Chondrocyte (in vitro differentiated cells): ENCODE measurements at regions not wholly inside any gene's neighbourhood (a gene's known extent, or its start where the extent isn't known, plus 50 kb on each side); places are given as distances from the start of the nearest gene placed in this dataset.

ENCODE experiments used
- DNase-seq: peaks from one replicate; pipeline ENCODE4 v3.0.0; 2021; ENCODE audit warnings: mixed read lengths, low spot score
- H3K27ac Mint-ChIP-seq: one replicate; pipeline ENCODE4 v1.8.0; 2021; ENCODE audit warnings: mild to moderate bottlenecking, moderate library complexity, mixed read lengths; ENCODE audit not compliant: unreplicated experiment
- H3K27me3 Mint-ChIP-seq: 2 replicates; pipeline ENCODE4 v1.8.0; 2021; ENCODE audit warnings: low read depth, mixed read lengths
- H3K36me3 Mint-ChIP-seq: 2 replicates; pipeline ENCODE4 v1.8.0; 2021; ENCODE audit warnings: low read depth, mixed read lengths
- H3K4me1 Mint-ChIP-seq: 2 replicates; pipeline ENCODE4 v1.8.0; 2021; ENCODE audit warnings: low read depth, mild to moderate bottlenecking, mixed read lengths
- H3K4me3 Mint-ChIP-seq: one replicate; pipeline ENCODE4 v1.8.0; 2021; ENCODE audit warnings: mild to moderate bottlenecking, moderate library complexity, mixed read lengths; ENCODE audit not compliant: unreplicated experiment
- H3K9me3 Mint-ChIP-seq: 2 replicates; pipeline ENCODE4 v1.8.0; 2021; ENCODE audit warnings: low read depth, mixed read lengths
- TF ChIP-seq, protein P1 (sequence below): fragments of 200-600 bp; sonication (generic); IDR thresholded peaks from 2 replicates; pipeline ENCODE4 v1.5.0; 2021; ENCODE audit warnings: antibody characterized with exemption, mild to moderate bottlenecking, moderate library complexity

DNA sequence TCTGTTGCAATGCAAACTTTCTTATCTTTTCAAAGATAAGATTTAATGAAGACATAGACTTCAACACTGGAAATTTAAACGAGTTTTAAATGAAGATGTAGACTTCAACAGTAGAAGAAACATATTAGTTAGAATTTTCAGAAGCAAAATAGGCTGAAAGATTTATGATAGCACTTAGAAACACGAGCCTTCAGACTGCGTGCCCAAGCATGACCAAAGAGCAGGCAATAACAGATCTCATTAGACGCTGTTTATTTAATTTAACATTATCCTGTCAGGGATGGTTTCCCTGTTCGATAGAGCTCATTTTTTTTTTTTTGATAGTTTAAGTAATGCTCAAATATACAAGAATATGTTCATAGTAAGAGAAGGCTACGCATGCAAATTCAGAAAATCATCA, 604.7 kb upstream of the SOX9 start:
- Mint-ChIP-seq H3K9me3 (peaks cover 7% of the 10 kb centered on the region), H3K27me3 (no peaks in the 10 kb centered on the region), H3K27ac (no peak overlapping the region), H3K4me1 (peaks cover 20% of the 10 kb centered on the region), H3K4me3 (no peak overlapping the region), H3K36me3 (no peaks in the 10 kb centered on the region)
- no peak for DNase-seq
- TF ChIP-seq, protein P1, sequence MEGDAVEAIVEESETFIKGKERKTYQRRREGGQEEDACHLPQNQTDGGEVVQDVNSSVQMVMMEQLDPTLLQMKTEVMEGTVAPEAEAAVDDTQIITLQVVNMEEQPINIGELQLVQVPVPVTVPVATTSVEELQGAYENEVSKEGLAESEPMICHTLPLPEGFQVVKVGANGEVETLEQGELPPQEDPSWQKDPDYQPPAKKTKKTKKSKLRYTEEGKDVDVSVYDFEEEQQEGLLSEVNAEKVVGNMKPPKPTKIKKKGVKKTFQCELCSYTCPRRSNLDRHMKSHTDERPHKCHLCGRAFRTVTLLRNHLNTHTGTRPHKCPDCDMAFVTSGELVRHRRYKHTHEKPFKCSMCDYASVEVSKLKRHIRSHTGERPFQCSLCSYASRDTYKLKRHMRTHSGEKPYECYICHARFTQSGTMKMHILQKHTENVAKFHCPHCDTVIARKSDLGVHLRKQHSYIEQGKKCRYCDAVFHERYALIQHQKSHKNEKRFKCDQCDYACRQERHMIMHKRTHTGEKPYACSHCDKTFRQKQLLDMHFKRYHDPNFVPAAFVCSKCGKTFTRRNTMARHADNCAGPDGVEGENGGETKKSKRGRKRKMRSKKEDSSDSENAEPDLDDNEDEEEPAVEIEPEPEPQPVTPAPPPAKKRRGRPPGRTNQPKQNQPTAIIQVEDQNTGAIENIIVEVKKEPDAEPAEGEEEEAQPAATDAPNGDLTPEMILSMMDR: no peak

DNA sequence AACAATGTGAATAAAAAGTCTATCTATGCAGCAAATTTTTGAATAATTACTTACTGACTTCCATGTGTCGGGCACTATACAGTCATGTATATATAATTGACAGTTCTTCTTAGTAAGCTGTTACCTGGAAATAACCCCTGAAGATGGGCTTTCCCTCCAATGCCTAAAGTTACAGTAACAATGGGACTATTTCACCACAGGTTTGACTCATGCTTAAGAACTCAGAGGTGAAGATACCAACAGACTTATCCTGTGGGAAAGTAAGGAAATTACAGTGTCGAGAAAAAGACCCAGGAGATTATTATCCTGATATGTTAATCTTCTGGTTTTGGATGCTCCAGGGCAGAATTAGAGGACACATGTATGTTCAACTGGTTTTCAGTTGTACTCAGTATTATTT, 601.5 kb upstream of the SOX9 start:
- Mint-ChIP-seq H3K27me3 (no peaks in the 10 kb centered on the region), H3K36me3 (no peaks in the 10 kb centered on the region), H3K27ac (no peak overlapping the region), H3K9me3 (peaks cover 9% of the 10 kb centered on the region), H3K4me3 (no peak overlapping the region), H3K4me1 (no peaks in the 10 kb centered on the region)
- TF ChIP-seq, protein P1: no peak
- no peak for DNase-seq

DNA sequence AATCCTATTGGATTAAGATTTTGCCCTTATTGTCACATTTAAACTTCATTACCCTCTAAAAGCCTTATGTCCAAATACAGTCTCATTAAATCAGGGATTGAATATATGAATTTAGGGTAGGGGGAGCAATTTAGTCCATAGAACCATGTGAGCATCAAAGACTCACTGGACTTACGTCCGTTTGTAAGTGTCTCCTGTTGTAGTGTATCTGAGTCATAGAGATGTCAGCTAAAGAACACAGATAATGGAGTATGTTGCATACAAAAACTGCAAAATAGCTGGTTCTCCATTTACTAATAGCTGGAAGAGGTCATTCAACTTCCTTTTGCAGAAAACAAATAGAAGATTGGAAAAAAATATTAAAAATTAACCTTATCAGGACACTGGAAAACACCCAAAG, 599.1 kb upstream of the SOX9 start:
- Mint-ChIP-seq H3K27me3 (no peaks in the 10 kb centered on the region), H3K27ac (no peak overlapping the region), H3K9me3 (peaks cover 13% of the 10 kb centered on the region), H3K4me3 (no peak overlapping the region), H3K36me3 (no peaks in the 10 kb centered on the region), H3K4me1 (no peaks in the 10 kb centered on the region)
- TF ChIP-seq, protein P1: no peak
- no peak for DNase-seq

DNA sequence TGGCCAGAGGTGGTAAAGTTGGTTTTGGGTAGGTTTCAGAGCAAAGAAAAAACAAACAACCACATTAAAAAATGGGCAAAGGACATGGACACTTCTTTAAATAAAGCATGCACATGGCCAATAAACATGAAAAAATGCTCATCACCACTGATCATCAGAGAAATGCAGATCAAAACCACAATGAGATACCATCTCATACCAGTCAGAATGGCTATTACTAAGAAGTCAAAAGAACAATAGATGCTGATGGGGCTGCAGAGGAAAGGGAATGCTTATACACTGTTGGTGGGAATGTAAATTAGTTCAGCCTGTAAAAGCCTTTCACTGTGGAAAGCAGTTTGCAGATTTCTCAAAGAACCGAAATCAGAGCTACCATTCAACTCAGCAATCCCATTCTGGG, 598.4 kb upstream of the SOX9 start:
- DNase-seq: no peak
- Mint-ChIP-seq H3K9me3 (peaks cover 13% of the 10 kb centered on the region), H3K4me1 (no peaks in the 10 kb centered on the region), H3K27me3 (no peaks in the 10 kb centered on the region), H3K27ac (no peak overlapping the region), H3K4me3 (no peak overlapping the region), H3K36me3 (no peaks in the 10 kb centered on the region)
- TF ChIP-seq, protein P1: no peak

DNA sequence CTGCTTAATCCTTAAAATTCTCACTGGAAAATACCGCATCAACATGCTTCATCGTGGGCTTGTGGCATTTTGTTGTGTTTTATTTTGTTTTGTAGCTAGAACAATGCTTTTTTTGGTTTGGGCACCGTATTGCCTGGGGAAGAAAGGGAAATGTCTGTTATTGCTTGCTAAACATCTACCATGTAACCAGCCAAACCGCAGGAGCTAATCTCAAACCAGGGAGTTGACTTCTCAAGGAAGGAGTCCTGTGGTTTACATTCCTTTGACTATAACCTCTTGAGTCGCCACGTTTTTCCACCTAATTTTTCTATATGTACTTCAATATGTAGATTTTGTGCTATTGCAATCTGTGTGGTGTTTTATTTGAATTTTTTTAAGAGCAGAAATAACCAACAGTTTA, 593.5 kb upstream of the SOX9 start:
- DNase-seq: no peak
- peaks cover 2% of the 10 kb centered on the region for H3K27me3 Mint-ChIP-seq
- H3K4me3 Mint-ChIP-seq: no peak overlapping the region
- no peak overlapping the region for H3K27ac Mint-ChIP-seq
- no peaks in the 10 kb centered on the region for H3K4me1 Mint-ChIP-seq
- H3K36me3 Mint-ChIP-seq: no peaks in the 10 kb centered on the region
- peaks cover 5% of the 10 kb centered on the region for H3K9me3 Mint-ChIP-seq
- TF ChIP-seq, protein P1: no peak
